ENCODE measurements at regions not wholly inside any gene's neighbourhood (a gene's known extent, or its start where the extent isn't known, plus 50 kb on each side); places are given as distances from the start of the nearest gene placed in this dataset.

- Histone ChIP-seq H3K4me3 (replicated peaks in 1 of 2; ENCODE audit: low read depth in 1 of 2, low read length in 2 of 2) (no peak overlapping the region), H3K9ac (ENCODE audit: low read length) (no peak overlapping the region), H3K4me2 (ENCODE audit: low read length) (no peak overlapping the region), H3K4me1 (ENCODE audit: control insufficient read depth in 1 of 2, insufficient read depth in 2 of 2, low read length in 2 of 2) (no peaks in the 10 kb centered on the region), H3K27ac (ENCODE audit: low read depth, low read length) (no peak overlapping the region), H3K36me3 (ENCODE audit: control insufficient read depth in 1 of 2, insufficient read depth in 2 of 2, low read length in 2 of 2) (no peaks in the 10 kb centered on the region), H3K27me3 (ENCODE audit: insufficient read depth, low read length) (no peaks in the 10 kb centered on the region), H3K9me2 (ENCODE audit: insufficient read depth) (no peaks in the 10 kb centered on the region), H2AFZ (ENCODE audit: low read depth, low read length, poor library complexity, severe bottlenecking) (no peak overlapping the region), H3K9me3 (ENCODE audit: control insufficient read depth in 1 of 2, insufficient read depth in 1 of 2, low read depth in 1 of 2, low read length in 2 of 2) (no peaks in the 10 kb centered on the region), H3K79me2 (ENCODE audit: insufficient read depth, low read length) (no peaks in the 10 kb centered on the region), H4K20me1 (ENCODE audit: insufficient read depth) (no peaks in the 10 kb centered on the region)
- TF ChIP-seq ATF3 (IDR thresholded peaks at IDR 0.05) (no peak), EZH2 (IDR thresholded peaks at IDR 0.05) (no peak), EGR1 (IDR thresholded peaks at IDR 0.05; ENCODE audit: low read depth) (no peak), TCF7L2 (IDR thresholded peaks at IDR 0.05; ENCODE audit: borderline replicate concordance, extremely low read depth, insufficient read depth, insufficient read length) (no peak), EZH2phosphoT487 (IDR thresholded peaks at IDR 0.05; ENCODE audit: borderline replicate concordance) (no peak), CEBPB (IDR thresholded peaks at IDR 0.05; ENCODE audit: low read depth) (no peak), FOSL1 (IDR thresholded peaks at IDR 0.05; ENCODE audit: low read depth) (no peak), YY1 (IDR thresholded peaks at IDR 0.05; ENCODE audit: extremely low read depth, insufficient replicate concordance, low read depth, low read length) (no peak), ZFX (IDR thresholded peaks at IDR 0.05) (no peak), ZBTB33 (IDR thresholded peaks at IDR 0.05; ENCODE audit: extremely low read depth, insufficient replicate concordance, low read length) (no peak), SIN3A (IDR thresholded peaks at IDR 0.05; ENCODE audit: low read depth) (no peak), RAD21 (IDR thresholded peaks at IDR 0.05; ENCODE audit: low read depth) (no peak), REST (IDR thresholded peaks at IDR 0.05; ENCODE audit: low read depth) (no peak), POLR2A (IDR thresholded peaks at IDR 0.05; ENCODE audit: borderline replicate concordance, extremely low read depth, insufficient read depth, insufficient read length) (no peak), JUND (IDR thresholded peaks at IDR 0.05) (no peak), ELF1 (IDR thresholded peaks at IDR 0.05; ENCODE audit: borderline replicate concordance, low read depth) (no peak), CBX3 (IDR thresholded peaks at IDR 0.05; ENCODE audit: low read depth) (no peak), CTCF (IDR thresholded peaks at IDR 0.05 in 2 of 3, conservative IDR thresholded peaks at IDR 0.05 in 1 of 3; ENCODE audit: borderline replicate concordance in 1 of 3, insufficient read depth in 1 of 3, low read depth in 2 of 3, low read length in 2 of 3) (no peak)
- TF ChIP-seq, protein P1, sequence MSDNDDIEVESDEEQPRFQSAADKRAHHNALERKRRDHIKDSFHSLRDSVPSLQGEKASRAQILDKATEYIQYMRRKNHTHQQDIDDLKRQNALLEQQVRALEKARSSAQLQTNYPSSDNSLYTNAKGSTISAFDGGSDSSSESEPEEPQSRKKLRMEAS (IDR thresholded peaks at IDR 0.05): no peak
- ChIA-PET POLR2A (no interaction called here), CTCF (no interaction called here), RAD21 (ENCODE audit: low non-redundant PET in 1 of 2, low total read pairs in 2 of 2, uncharacterized antibody in 2 of 2, unreplicated experiment in 2 of 2) (no interaction called here)
- no TSS peak for BruUV-seq (replicated peaks)
- ATAC-seq (no peak), DNase-seq (ENCODE audit: low read depth, low spot score) (no peak)
- intact Hi-C loops (cut with micrococcal nuclease): no loop called here
These were observed 127.6 kb upstream of the DUSP22 start for GRCh38 chr6:164720-165119.

All from HCT116 (cell line).